NCI-H460 (cell line): ENCODE measurements at regions not wholly inside any gene's neighbourhood (a gene's known extent, or its start where the extent isn't known, plus 50 kb on each side); places are given as distances from the start of the nearest gene placed in this dataset.

ENCODE experiments used
- DNase-seq: peaks from one replicate; pipeline ENCODE4 v3.0.0-alpha.2; 2016; ENCODE audit warnings: low read depth; ENCODE audit errors: extremely low read depth

- DNase-seq = no peak
Observed at GRCh38 chr20:24789877-24790276, 159.2 kb upstream of the CST7 start.

GRCh38 chr20:24790746-24791283 lies 158.3 kb upstream of the CST7 start:
- no peak for DNase-seq

GRCh38 chr20:24791953-24792352 lies 157.1 kb upstream of the CST7 start:
- DNase-seq = no peak

- DNase-seq = no peak
Observed at GRCh38 chr20:24792641-24793495, 156.2 kb upstream of the CST7 start.

GRCh38 chr20:24795436-24795835 lies 153.6 kb upstream of the CST7 start:
- DNase-seq = no peak

- no peak for DNase-seq
Observed at GRCh38 chr20:24796236-24796635, 152.8 kb upstream of the CST7 start.

GRCh38 chr20:24797113-24797512 lies 152.0 kb upstream of the CST7 start:
- DNase-seq = no peak

GRCh38 chr20:24797745-24798655 lies 151.1 kb upstream of the CST7 start:
- DNase-seq = no peak

- no peak for DNase-seq
Observed at GRCh38 chr20:24798930-24799705, 150.0 kb upstream of the CST7 start.

- DNase-seq = no peak
Observed at GRCh38 chr20:24799971-24800580, 149.0 kb upstream of the CST7 start.

GRCh38 chr20:24802286-24802820 lies 146.7 kb upstream of the CST7 start:
- DNase-seq = no peak

- DNase-seq = no peak
Observed at GRCh38 chr20:24804481-24805206, 144.4 kb upstream of the CST7 start.

- DNase-seq = no peak
Observed at GRCh38 chr20:24805456-24806238, 143.4 kb upstream of the CST7 start.

- no peak for DNase-seq
Observed at GRCh38 chr20:24806705-24807676, 142.1 kb upstream of the CST7 start.

GRCh38 chr20:24808616-24809015 lies 140.5 kb upstream of the CST7 start:
- no peak for DNase-seq

- no peak for DNase-seq
Observed at GRCh38 chr20:24809606-24810005, 139.5 kb upstream of the CST7 start.

GRCh38 chr20:24810676-24811407 lies 138.2 kb upstream of the CST7 start:
- no peak for DNase-seq
